ENCODE measurements at regions not wholly inside any gene's neighbourhood (a gene's known extent, or its start where the extent isn't known, plus 50 kb on each side); places are given as distances from the start of the nearest gene placed in this dataset.

- TF ChIP-seq FOS (IDR thresholded peaks at IDR 0.05; ENCODE audit: borderline replicate concordance, insufficient read depth, low read length) (no peak), CTCF (IDR thresholded peaks at IDR 0.05; ENCODE audit: extremely low read depth in 1 of 2, insufficient read depth in 1 of 2, low read depth in 1 of 2, low read length in 2 of 2) (no peak), GATA2 (IDR thresholded peaks at IDR 0.05; ENCODE audit: insufficient read depth, insufficient read length, low read depth, low read length) (no peak), EZH2 (IDR thresholded peaks at IDR 0.05; ENCODE audit: borderline replicate concordance, low read depth, low read length, severe bottlenecking) (no peak), POLR2A (IDR thresholded peaks at IDR 0.05; ENCODE audit: low read depth, low read length) (no peak), JUN (IDR thresholded peaks at IDR 0.05; ENCODE audit: borderline replicate concordance, insufficient read depth, insufficient read length, low read depth) (no peak), POLR2AphosphoS5 (IDR thresholded peaks at IDR 0.05; ENCODE audit: insufficient read depth, low read depth, low read length) (no peak), MAX (IDR thresholded peaks at IDR 0.05; ENCODE audit: insufficient read depth, insufficient read length) (no peak), MYC (IDR thresholded peaks at IDR 0.05; ENCODE audit: low read depth, low read length) (no peak)
- ChIA-PET POLR2A (no interaction called here), CTCF (no interaction called here)
- dilution Hi-C loops (cut with MboI; ENCODE audit: extremely low pct_ligation_motif_present, low sequenced_read_pairs), result no loop called here
- no peaks in the 10 kb centered on the region for H3K9me3 ChIP-seq (replicated peaks; ENCODE audit: control insufficient read depth, insufficient read depth, low read length)
- H3K36me3 ChIP-seq (ENCODE audit: control insufficient read depth in 2 of 2, extremely low read depth in 1 of 2, insufficient read depth in 2 of 2, low read length in 2 of 2), result no peaks in the 10 kb centered on the region
- H3K27ac ChIP-seq (ENCODE audit: insufficient read depth, low read depth, low read length), result no peak overlapping the region
- H3K79me2 ChIP-seq (ENCODE audit: control insufficient read depth, insufficient read depth, low read length), result no peaks in the 10 kb centered on the region
- DNase-seq (ENCODE audit: low read depth, low spot score) (no peak), FAIRE-seq (no peak)
- H3K27me3 ChIP-seq (ENCODE audit: control insufficient read depth in 2 of 2, insufficient read depth in 2 of 2, low read length in 2 of 2), result no peaks in the 10 kb centered on the region
- H3K9me1 ChIP-seq (replicated peaks; ENCODE audit: control insufficient read depth, extremely low read depth, insufficient read depth, low read length), result no peaks in the 10 kb centered on the region
- BruUV-seq (replicated peaks), result no TSS peak
- H3K4me3 ChIP-seq (replicated peaks in 1 of 3; ENCODE audit: insufficient read depth in 1 of 3, low read depth in 1 of 3, low read length in 3 of 3), result no peak overlapping the region
- no peaks in the 10 kb centered on the region for H3K4me1 ChIP-seq (ENCODE audit: control insufficient read depth, extremely low read depth, insufficient read depth, low read length)
- intact Hi-C loops (cut with micrococcal nuclease), result no loop called here
- no peaks in the 10 kb centered on the region for H4K20me1 ChIP-seq (replicated peaks; ENCODE audit: control insufficient read depth, extremely low read depth, insufficient read depth, low read length)
- H3K4me2 ChIP-seq (ENCODE audit: insufficient read depth, low read length), result no peak overlapping the region
- no peak overlapping the region for H3K9ac ChIP-seq (replicated peaks; ENCODE audit: extremely low read depth, insufficient read depth, low read length)
- H2AFZ ChIP-seq (ENCODE audit: low read depth, low read length), result no peak overlapping the region
Observed at GRCh38 chr14:96676166-96676565, 121.0 kb upstream of the VRK1 start.

All from endothelial cell of umbilical vein (primary cell).